ENCODE measurements at regions not wholly inside any gene's neighbourhood (a gene's known extent, or its start where the extent isn't known, plus 50 kb on each side); places are given as distances from the start of the nearest gene placed in this dataset.

DNA sequence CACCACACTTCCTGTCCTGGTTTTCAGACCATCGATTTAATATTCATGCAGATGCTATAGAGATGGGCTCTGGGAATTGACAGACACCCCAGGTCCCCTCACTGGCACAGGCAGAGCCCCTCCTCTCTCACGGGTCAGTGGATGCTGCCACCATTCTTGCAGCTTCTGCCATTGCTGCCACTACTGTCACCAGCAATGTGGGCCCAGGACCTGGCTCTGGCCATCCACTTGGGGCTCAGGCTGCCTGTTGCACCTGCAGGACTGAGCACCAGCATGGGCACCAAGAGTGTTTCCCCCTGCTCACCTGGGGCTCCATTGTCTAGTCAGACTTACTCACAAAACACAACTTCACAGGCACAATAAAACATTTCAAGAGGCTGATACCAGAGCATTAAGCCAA, 479.0 kb upstream of the ZNF608 start:
- no peak for TF ChIP-seq HOXA7 (CRISPR knock-in tag; IDR thresholded peaks at IDR 0.05)
- TF ChIP-seq MED1 (CRISPR knock-in tag; IDR thresholded peaks at IDR 0.05), result no peak
- TF ChIP-seq KDM1A (CRISPR knock-in tag; IDR thresholded peaks at IDR 0.05), result no peak
- TF ChIP-seq MTF1 (CRISPR knock-in tag; IDR thresholded peaks at IDR 0.05), result no peak
- TF ChIP-seq, protein P1, sequence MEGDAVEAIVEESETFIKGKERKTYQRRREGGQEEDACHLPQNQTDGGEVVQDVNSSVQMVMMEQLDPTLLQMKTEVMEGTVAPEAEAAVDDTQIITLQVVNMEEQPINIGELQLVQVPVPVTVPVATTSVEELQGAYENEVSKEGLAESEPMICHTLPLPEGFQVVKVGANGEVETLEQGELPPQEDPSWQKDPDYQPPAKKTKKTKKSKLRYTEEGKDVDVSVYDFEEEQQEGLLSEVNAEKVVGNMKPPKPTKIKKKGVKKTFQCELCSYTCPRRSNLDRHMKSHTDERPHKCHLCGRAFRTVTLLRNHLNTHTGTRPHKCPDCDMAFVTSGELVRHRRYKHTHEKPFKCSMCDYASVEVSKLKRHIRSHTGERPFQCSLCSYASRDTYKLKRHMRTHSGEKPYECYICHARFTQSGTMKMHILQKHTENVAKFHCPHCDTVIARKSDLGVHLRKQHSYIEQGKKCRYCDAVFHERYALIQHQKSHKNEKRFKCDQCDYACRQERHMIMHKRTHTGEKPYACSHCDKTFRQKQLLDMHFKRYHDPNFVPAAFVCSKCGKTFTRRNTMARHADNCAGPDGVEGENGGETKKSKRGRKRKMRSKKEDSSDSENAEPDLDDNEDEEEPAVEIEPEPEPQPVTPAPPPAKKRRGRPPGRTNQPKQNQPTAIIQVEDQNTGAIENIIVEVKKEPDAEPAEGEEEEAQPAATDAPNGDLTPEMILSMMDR (CRISPR knock-in tag; IDR thresholded peaks at IDR 0.05), result no peak
- TF ChIP-seq ZNF354B (CRISPR knock-in tag; IDR thresholded peaks at IDR 0.05), result no peak
- no peak for TF ChIP-seq EZH2 (conservative IDR thresholded peaks at IDR 0.05; ENCODE audit: low read depth, low read length)
- no peak for TF ChIP-seq EP300 (IDR thresholded peaks at IDR 0.05; ENCODE audit: low read depth in 2 of 2, low read length in 2 of 2)
- no peak for TF ChIP-seq EP300 (CRISPR knock-in tag; IDR thresholded peaks at IDR 0.05; ENCODE audit: borderline replicate concordance)
- no peak for TF ChIP-seq ZNF749 (CRISPR knock-in tag; IDR thresholded peaks at IDR 0.05; ENCODE audit: borderline replicate concordance)
- TF ChIP-seq, protein P2, sequence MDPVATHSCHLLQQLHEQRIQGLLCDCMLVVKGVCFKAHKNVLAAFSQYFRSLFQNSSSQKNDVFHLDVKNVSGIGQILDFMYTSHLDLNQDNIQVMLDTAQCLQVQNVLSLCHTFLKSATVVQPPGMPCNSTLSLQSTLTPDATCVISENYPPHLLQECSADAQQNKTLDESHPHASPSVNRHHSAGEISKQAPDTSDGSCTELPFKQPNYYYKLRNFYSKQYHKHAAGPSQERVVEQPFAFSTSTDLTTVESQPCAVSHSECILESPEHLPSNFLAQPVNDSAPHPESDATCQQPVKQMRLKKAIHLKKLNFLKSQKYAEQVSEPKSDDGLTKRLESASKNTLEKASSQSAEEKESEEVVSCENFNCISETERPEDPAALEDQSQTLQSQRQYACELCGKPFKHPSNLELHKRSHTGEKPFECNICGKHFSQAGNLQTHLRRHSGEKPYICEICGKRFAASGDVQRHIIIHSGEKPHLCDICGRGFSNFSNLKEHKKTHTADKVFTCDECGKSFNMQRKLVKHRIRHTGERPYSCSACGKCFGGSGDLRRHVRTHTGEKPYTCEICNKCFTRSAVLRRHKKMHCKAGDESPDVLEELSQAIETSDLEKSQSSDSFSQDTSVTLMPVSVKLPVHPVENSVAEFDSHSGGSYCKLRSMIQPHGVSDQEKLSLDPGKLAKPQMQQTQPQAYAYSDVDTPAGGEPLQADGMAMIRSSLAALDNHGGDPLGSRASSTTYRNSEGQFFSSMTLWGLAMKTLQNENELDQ (CRISPR knock-in tag; IDR thresholded peaks at IDR 0.05; ENCODE audit: borderline replicate concordance), result no peak
- TF ChIP-seq ISX (CRISPR knock-in tag; conservative IDR thresholded peaks at IDR 0.05), result no peak

Measured in HepG2 (cell line).